ENCODE measurements at regions not wholly inside any gene's neighbourhood (a gene's known extent, or its start where the extent isn't known, plus 50 kb on each side); places are given as distances from the start of the nearest gene placed in this dataset.

DNA sequence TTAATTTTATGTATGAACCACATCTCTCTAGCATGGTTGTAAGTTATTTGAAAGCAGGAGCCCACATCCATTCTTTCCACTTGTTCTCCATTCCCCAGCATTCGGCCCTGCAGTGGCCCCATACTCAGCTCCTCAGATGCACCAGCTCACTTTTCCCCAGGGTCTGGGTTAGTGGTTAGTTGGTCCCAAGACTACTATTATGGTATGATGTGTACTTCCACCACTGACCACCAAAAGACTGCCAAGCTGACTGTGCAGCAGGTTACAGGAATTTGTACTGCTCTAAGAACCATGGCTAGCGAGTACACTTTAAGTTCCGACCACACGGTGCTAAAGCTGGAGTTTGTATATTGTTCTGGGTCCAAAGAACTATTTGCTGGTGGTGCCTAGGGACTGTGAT, 413.6 kb upstream of the TCF4 start:
- H3K9me3 ChIP-seq (ENCODE audit: control insufficient read depth, insufficient read depth, low read depth, low read length) = no peaks in the 10 kb centered on the region
- BruUV-seq (replicated peaks) = no TSS peak
- H3K36me3 ChIP-seq (ENCODE audit: control insufficient read depth, insufficient read depth, low read length) = no peaks in the 10 kb centered on the region
- intact Hi-C loops (cut with micrococcal nuclease; ENCODE audit: unreplicated experiment) (no loop called here), in situ Hi-C loops (cut with HindIII; ENCODE audit: low pct_unique_long_range_greater_than_20kb, low sequenced_read_pairs) (no loop called here)
- TF ChIP-seq, protein P1, sequence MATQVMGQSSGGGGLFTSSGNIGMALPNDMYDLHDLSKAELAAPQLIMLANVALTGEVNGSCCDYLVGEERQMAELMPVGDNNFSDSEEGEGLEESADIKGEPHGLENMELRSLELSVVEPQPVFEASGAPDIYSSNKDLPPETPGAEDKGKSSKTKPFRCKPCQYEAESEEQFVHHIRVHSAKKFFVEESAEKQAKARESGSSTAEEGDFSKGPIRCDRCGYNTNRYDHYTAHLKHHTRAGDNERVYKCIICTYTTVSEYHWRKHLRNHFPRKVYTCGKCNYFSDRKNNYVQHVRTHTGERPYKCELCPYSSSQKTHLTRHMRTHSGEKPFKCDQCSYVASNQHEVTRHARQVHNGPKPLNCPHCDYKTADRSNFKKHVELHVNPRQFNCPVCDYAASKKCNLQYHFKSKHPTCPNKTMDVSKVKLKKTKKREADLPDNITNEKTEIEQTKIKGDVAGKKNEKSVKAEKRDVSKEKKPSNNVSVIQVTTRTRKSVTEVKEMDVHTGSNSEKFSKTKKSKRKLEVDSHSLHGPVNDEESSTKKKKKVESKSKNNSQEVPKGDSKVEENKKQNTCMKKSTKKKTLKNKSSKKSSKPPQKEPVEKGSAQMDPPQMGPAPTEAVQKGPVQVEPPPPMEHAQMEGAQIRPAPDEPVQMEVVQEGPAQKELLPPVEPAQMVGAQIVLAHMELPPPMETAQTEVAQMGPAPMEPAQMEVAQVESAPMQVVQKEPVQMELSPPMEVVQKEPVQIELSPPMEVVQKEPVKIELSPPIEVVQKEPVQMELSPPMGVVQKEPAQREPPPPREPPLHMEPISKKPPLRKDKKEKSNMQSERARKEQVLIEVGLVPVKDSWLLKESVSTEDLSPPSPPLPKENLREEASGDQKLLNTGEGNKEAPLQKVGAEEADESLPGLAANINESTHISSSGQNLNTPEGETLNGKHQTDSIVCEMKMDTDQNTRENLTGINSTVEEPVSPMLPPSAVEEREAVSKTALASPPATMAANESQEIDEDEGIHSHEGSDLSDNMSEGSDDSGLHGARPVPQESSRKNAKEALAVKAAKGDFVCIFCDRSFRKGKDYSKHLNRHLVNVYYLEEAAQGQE (IDR thresholded peaks at IDR 0.05; ENCODE audit: insufficient read depth in 1 of 2, low read depth in 2 of 2, low read length in 1 of 2) = no peak
- TF ChIP-seq POLR2AphosphoS5 (IDR thresholded peaks at IDR 0.05; ENCODE audit: low read depth, low read length) = no peak
- no peak for DNase-seq (ENCODE audit: low read depth, low spot score)
- no peaks in the 10 kb centered on the region for H3K27me3 ChIP-seq (ENCODE audit: control insufficient read depth, insufficient read depth, low read length)
- no peak for ATAC-seq
- no peaks in the 10 kb centered on the region for H3K4me1 ChIP-seq (ENCODE audit: control insufficient read depth, insufficient read depth, low read length)
- no peak overlapping the region for H3K4me3 ChIP-seq (ENCODE audit: low read depth in 2 of 2, low read length in 2 of 2)
- CTCF ChIA-PET = no interaction called here
- H3K27ac ChIP-seq (ENCODE audit: low read length) = no peak overlapping the region
- POLR2A ChIA-PET = no interaction called here

DNA sequence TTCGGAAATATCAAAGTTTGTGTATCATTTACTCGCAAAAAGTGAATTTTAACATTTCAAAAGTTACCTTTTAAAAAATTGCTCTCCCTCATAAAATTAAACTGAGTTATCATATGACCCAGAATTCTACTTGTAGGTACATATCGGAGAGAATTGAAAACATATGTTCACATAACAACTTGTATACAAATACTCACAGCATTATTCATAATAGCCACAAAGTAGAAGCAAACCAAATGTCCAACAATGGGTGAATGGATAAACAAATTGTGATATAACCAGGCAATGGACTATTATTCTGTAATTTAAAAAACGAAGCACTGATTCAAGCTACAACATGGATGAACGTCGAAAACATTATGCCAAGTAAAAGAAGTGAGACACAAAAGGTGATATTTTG, 412.0 kb upstream of the TCF4 start:
- H3K9me3 ChIP-seq (ENCODE audit: control insufficient read depth, insufficient read depth, low read depth, low read length) = no peaks in the 10 kb centered on the region
- intact Hi-C loops (cut with micrococcal nuclease; ENCODE audit: unreplicated experiment) (no loop called here), in situ Hi-C loops (cut with HindIII; ENCODE audit: low pct_unique_long_range_greater_than_20kb, low sequenced_read_pairs) (no loop called here)
- H3K4me3 ChIP-seq (ENCODE audit: low read depth in 2 of 2, low read length in 2 of 2) = no peak overlapping the region
- TF ChIP-seq POLR2AphosphoS5 (IDR thresholded peaks at IDR 0.05; ENCODE audit: low read depth, low read length) = no peak
- no peak for TF ChIP-seq TCF7L2 (IDR thresholded peaks at IDR 0.05; ENCODE audit: low read depth, low read length)
- TF ChIP-seq SIN3A (IDR thresholded peaks at IDR 0.05; ENCODE audit: borderline replicate concordance, insufficient read depth, low read depth, low read length) = no peak
- TF ChIP-seq, protein P2, sequence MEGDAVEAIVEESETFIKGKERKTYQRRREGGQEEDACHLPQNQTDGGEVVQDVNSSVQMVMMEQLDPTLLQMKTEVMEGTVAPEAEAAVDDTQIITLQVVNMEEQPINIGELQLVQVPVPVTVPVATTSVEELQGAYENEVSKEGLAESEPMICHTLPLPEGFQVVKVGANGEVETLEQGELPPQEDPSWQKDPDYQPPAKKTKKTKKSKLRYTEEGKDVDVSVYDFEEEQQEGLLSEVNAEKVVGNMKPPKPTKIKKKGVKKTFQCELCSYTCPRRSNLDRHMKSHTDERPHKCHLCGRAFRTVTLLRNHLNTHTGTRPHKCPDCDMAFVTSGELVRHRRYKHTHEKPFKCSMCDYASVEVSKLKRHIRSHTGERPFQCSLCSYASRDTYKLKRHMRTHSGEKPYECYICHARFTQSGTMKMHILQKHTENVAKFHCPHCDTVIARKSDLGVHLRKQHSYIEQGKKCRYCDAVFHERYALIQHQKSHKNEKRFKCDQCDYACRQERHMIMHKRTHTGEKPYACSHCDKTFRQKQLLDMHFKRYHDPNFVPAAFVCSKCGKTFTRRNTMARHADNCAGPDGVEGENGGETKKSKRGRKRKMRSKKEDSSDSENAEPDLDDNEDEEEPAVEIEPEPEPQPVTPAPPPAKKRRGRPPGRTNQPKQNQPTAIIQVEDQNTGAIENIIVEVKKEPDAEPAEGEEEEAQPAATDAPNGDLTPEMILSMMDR (IDR thresholded peaks at IDR 0.05) = no peak
- TF ChIP-seq, protein P1 (IDR thresholded peaks at IDR 0.05; ENCODE audit: insufficient read depth in 1 of 2, low read depth in 2 of 2, low read length in 1 of 2) = no peak
- DNase-seq (ENCODE audit: low read depth, low spot score) (no peak), ATAC-seq (no peak)
- no peaks in the 10 kb centered on the region for H3K36me3 ChIP-seq (ENCODE audit: control insufficient read depth, insufficient read depth, low read length)
- ChIA-PET POLR2A (no interaction called here), CTCF (no interaction called here)
- BruUV-seq (replicated peaks) = no TSS peak
- no peaks in the 10 kb centered on the region for H3K27me3 ChIP-seq (ENCODE audit: control insufficient read depth, insufficient read depth, low read length)
- no peak overlapping the region for H3K27ac ChIP-seq (ENCODE audit: low read length)
- H3K4me1 ChIP-seq (ENCODE audit: control insufficient read depth, insufficient read depth, low read length) = no peaks in the 10 kb centered on the region

Measured in Panc1 (cell line).